ENCODE measurements at regions not wholly inside any gene's neighbourhood (a gene's known extent, or its start where the extent isn't known, plus 50 kb on each side); places are given as distances from the start of the nearest gene placed in this dataset.

- TF ChIP-seq GATA3 (IDR thresholded peaks at IDR 0.05; ENCODE audit: low read depth, low read length), result no peak
- TF ChIP-seq GATA2 (IDR thresholded peaks at IDR 0.05; ENCODE audit: low read depth, low read length), result no peak
Measured at GRCh38 chr5:141734501-141735229, 52.6 kb upstream of the ARAP3 start.

Measured in SH-SY5Y (cell line).